WTC11 (cell line): ENCODE measurements at regions not wholly inside any gene's neighbourhood (a gene's known extent, or its start where the extent isn't known, plus 50 kb on each side); places are given as distances from the start of the nearest gene placed in this dataset.

Experiments
- ATF2 ChIP-seq: sonication (generic); formaldehyde crosslinking; IDR thresholded peaks from 2 replicates; pipeline ENCODE4 v1.8.1; 2022; ENCODE audit warnings: low read depth, missing genetic modification reagents, borderline replicate concordance
- FOXP1 ChIP-seq: sonication (generic); formaldehyde crosslinking; IDR thresholded peaks from 2 replicates; pipeline ENCODE4 v1.8.0; 2022; ENCODE audit warnings: missing genetic modification reagents, mild to moderate bottlenecking, moderate library complexity, borderline replicate concordance
- HMGXB4 ChIP-seq: sonication (generic); formaldehyde crosslinking; IDR thresholded peaks from 2 replicates; pipeline ENCODE4 v1.8.1; 2023; ENCODE audit warnings: mild to moderate bottlenecking, moderate library complexity, missing genetic modification reagents
- MXD4 ChIP-seq: fragments of 250-450 bp; sonication (Bioruptor Pico); IDR thresholded peaks from 2 replicates; pipeline ENCODE4 v1.8.0; 2021; ENCODE audit warnings: mild to moderate bottlenecking, moderate library complexity, borderline replicate concordance
- MYBL2 ChIP-seq: sonication (generic); formaldehyde crosslinking; IDR thresholded peaks from 2 replicates; pipeline ENCODE4 v1.8.1; 2023; ENCODE audit warnings: mild to moderate bottlenecking, moderate library complexity, missing genetic modification reagents
- NR1H2 ChIP-seq: sonication (generic); formaldehyde crosslinking; IDR thresholded peaks from 2 replicates; pipeline ENCODE4 v1.9.0; 2021; ENCODE audit warnings: mild to moderate bottlenecking, moderate library complexity, missing genetic modification reagents
- SOX15 ChIP-seq: fragments of 250-450 bp; sonication (Bioruptor Pico); IDR thresholded peaks from 2 replicates; pipeline ENCODE4 v1.9.0; 2021; ENCODE audit warnings: mild to moderate bottlenecking
- USF2 ChIP-seq: sonication (generic); formaldehyde crosslinking; IDR thresholded peaks from 2 replicates; pipeline ENCODE4 v1.8.1; 2023; ENCODE audit warnings: mild to moderate bottlenecking, missing genetic modification reagents, moderate library complexity
- ZNF138 ChIP-seq: sonication (generic); formaldehyde crosslinking; conservative IDR thresholded peaks from 2 replicates; pipeline ENCODE4 v1.8.1; 2022; ENCODE audit warnings: mild to moderate bottlenecking, moderate library complexity, missing genetic modification reagents
- ZNF423 ChIP-seq: fragments of 250-450 bp; sonication (Bioruptor Pico); IDR thresholded peaks from 2 replicates; pipeline ENCODE4 v2.1.2; 2022; ENCODE audit warnings: mild to moderate bottlenecking, moderate library complexity
- TF ChIP-seq, protein P1 (sequence below): fragments of 200-600 bp; IDR thresholded peaks from 2 replicates; pipeline ENCODE4 v1.8.0; 2022; ENCODE audit warnings: antibody characterized with exemption
- TF ChIP-seq, protein P2 (sequence below): sonication (generic); formaldehyde crosslinking; IDR thresholded peaks from 2 replicates; pipeline ENCODE4 v1.8.1; 2023; ENCODE audit warnings: mild to moderate bottlenecking, missing genetic modification reagents
- TF ChIP-seq, protein P3 (sequence below): sonication (generic); formaldehyde crosslinking; conservative IDR thresholded peaks from 2 replicates; pipeline ENCODE4 v1.8.1; 2022; ENCODE audit warnings: mild to moderate bottlenecking, missing genetic modification reagents

GRCh38 chr20:60362531-60362930 lies 404.3 kb downstream of the CDH26 start:
- TF ChIP-seq, protein P1, sequence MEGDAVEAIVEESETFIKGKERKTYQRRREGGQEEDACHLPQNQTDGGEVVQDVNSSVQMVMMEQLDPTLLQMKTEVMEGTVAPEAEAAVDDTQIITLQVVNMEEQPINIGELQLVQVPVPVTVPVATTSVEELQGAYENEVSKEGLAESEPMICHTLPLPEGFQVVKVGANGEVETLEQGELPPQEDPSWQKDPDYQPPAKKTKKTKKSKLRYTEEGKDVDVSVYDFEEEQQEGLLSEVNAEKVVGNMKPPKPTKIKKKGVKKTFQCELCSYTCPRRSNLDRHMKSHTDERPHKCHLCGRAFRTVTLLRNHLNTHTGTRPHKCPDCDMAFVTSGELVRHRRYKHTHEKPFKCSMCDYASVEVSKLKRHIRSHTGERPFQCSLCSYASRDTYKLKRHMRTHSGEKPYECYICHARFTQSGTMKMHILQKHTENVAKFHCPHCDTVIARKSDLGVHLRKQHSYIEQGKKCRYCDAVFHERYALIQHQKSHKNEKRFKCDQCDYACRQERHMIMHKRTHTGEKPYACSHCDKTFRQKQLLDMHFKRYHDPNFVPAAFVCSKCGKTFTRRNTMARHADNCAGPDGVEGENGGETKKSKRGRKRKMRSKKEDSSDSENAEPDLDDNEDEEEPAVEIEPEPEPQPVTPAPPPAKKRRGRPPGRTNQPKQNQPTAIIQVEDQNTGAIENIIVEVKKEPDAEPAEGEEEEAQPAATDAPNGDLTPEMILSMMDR, result no peak
- TF ChIP-seq ATF2 (CRISPR knock-in tag), result no peak
- no peak for TF ChIP-seq SOX15
- no peak for TF ChIP-seq MXD4 (CRISPR knock-in tag)
- TF ChIP-seq ZNF423 (CRISPR knock-in tag), result no peak
- TF ChIP-seq, protein P2, sequence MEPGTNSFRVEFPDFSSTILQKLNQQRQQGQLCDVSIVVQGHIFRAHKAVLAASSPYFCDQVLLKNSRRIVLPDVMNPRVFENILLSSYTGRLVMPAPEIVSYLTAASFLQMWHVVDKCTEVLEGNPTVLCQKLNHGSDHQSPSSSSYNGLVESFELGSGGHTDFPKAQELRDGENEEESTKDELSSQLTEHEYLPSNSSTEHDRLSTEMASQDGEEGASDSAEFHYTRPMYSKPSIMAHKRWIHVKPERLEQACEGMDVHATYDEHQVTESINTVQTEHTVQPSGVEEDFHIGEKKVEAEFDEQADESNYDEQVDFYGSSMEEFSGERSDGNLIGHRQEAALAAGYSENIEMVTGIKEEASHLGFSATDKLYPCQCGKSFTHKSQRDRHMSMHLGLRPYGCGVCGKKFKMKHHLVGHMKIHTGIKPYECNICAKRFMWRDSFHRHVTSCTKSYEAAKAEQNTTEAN (CRISPR knock-in tag), result no peak
- TF ChIP-seq MYBL2 (CRISPR knock-in tag), result no peak
- TF ChIP-seq HMGXB4 (CRISPR knock-in tag), result no peak
- no peak for TF ChIP-seq FOXP1 (CRISPR knock-in tag)
- TF ChIP-seq USF2 (CRISPR knock-in tag), result no peak
- no peak for TF ChIP-seq ZNF138 (CRISPR knock-in tag)
- no peak for TF ChIP-seq NR1H2 (CRISPR knock-in tag)
- TF ChIP-seq, protein P3, sequence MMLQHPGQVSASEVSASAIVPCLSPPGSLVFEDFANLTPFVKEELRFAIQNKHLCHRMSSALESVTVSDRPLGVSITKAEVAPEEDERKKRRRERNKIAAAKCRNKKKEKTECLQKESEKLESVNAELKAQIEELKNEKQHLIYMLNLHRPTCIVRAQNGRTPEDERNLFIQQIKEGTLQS (CRISPR knock-in tag), result no peak
